ENCODE measurements at regions not wholly inside any gene's neighbourhood (a gene's known extent, or its start where the extent isn't known, plus 50 kb on each side); places are given as distances from the start of the nearest gene placed in this dataset.

GRCh38 chr13:111413407-111414187, 93.2 kb downstream of the TEX29 start:
- H3K4me1 Mint-ChIP-seq (ENCODE audit: unreplicated experiment), result no peaks in the 10 kb centered on the region
- DNase-seq (ENCODE audit: extremely low spot score, unreplicated experiment), result no peak
- no peaks in the 10 kb centered on the region for H3K36me3 Mint-ChIP-seq (ENCODE audit: unreplicated experiment)
- no peaks in the 10 kb centered on the region for H3K9me3 Mint-ChIP-seq (ENCODE audit: unreplicated experiment)
- H3K4me3 Mint-ChIP-seq (ENCODE audit: unreplicated experiment), result no peak overlapping the region
- no peak for TF ChIP-seq CTCF (IDR thresholded peaks at IDR 0.05)
- H3K27ac Mint-ChIP-seq (ENCODE audit: unreplicated experiment), result no peak overlapping the region
- peaks cover 62% of the 10 kb centered on the region for H3K27me3 Mint-ChIP-seq (ENCODE audit: unreplicated experiment)

- Mint-ChIP-seq H3K4me1 (ENCODE audit: unreplicated experiment) (no peaks in the 10 kb centered on the region), H3K9me3 (ENCODE audit: unreplicated experiment) (no peaks in the 10 kb centered on the region), H3K4me3 (ENCODE audit: unreplicated experiment) (no peak overlapping the region), H3K27me3 (ENCODE audit: unreplicated experiment) (peaks cover 66% of the 10 kb centered on the region), H3K27ac (ENCODE audit: unreplicated experiment) (no peak overlapping the region), H3K36me3 (ENCODE audit: unreplicated experiment) (no peaks in the 10 kb centered on the region)
- no peak for TF ChIP-seq CTCF (IDR thresholded peaks at IDR 0.05)
- DNase-seq (ENCODE audit: extremely low spot score, unreplicated experiment), result no peak
Measured at GRCh38 chr13:111414341-111414740, 93.9 kb downstream of the TEX29 start.

- H3K4me3 Mint-ChIP-seq (ENCODE audit: unreplicated experiment), result no peak overlapping the region
- no peaks in the 10 kb centered on the region for H3K36me3 Mint-ChIP-seq (ENCODE audit: unreplicated experiment)
- no peak overlapping the region for H3K27ac Mint-ChIP-seq (ENCODE audit: unreplicated experiment)
- no peak for TF ChIP-seq CTCF (IDR thresholded peaks at IDR 0.05)
- H3K9me3 Mint-ChIP-seq (ENCODE audit: unreplicated experiment), result no peaks in the 10 kb centered on the region
- DNase-seq (ENCODE audit: extremely low spot score, unreplicated experiment), result no peak
- H3K27me3 Mint-ChIP-seq (ENCODE audit: unreplicated experiment), result peaks cover 62% of the 10 kb centered on the region
- H3K4me1 Mint-ChIP-seq (ENCODE audit: unreplicated experiment), result no peaks in the 10 kb centered on the region
Measured at GRCh38 chr13:111415246-111415645, 94.8 kb downstream of the TEX29 start.

- H3K36me3 Mint-ChIP-seq (ENCODE audit: unreplicated experiment), result no peaks in the 10 kb centered on the region
- no peak for TF ChIP-seq CTCF (IDR thresholded peaks at IDR 0.05)
- no peak overlapping the region for H3K27ac Mint-ChIP-seq (ENCODE audit: unreplicated experiment)
- H3K4me1 Mint-ChIP-seq (ENCODE audit: unreplicated experiment), result no peaks in the 10 kb centered on the region
- DNase-seq (ENCODE audit: extremely low spot score, unreplicated experiment), result no peak
- peaks cover 62% of the 10 kb centered on the region for H3K27me3 Mint-ChIP-seq (ENCODE audit: unreplicated experiment)
- no peak overlapping the region for H3K4me3 Mint-ChIP-seq (ENCODE audit: unreplicated experiment)
- H3K9me3 Mint-ChIP-seq (ENCODE audit: unreplicated experiment), result no peaks in the 10 kb centered on the region
Measured at GRCh38 chr13:111415765-111416164, 95.3 kb downstream of the TEX29 start.

- no peaks in the 10 kb centered on the region for H3K36me3 Mint-ChIP-seq (ENCODE audit: unreplicated experiment)
- no peak for DNase-seq (ENCODE audit: extremely low spot score, unreplicated experiment)
- no peak overlapping the region for H3K4me3 Mint-ChIP-seq (ENCODE audit: unreplicated experiment)
- no peak overlapping the region for H3K27ac Mint-ChIP-seq (ENCODE audit: unreplicated experiment)
- H3K27me3 Mint-ChIP-seq (ENCODE audit: unreplicated experiment), result peaks cover 47% of the 10 kb centered on the region
- H3K4me1 Mint-ChIP-seq (ENCODE audit: unreplicated experiment), result no peaks in the 10 kb centered on the region
- no peaks in the 10 kb centered on the region for H3K9me3 Mint-ChIP-seq (ENCODE audit: unreplicated experiment)
- TF ChIP-seq CTCF (IDR thresholded peaks at IDR 0.05), result no peak
Measured at GRCh38 chr13:111418101-111418500, 97.7 kb downstream of the TEX29 start.
